Activated T-cell treated with anti-CD3 and anti-CD28 coated beads, Interleukin-2, amount 50 U/mL, for 4 hours (primary cell): ENCODE measurements at regions not wholly inside any gene's neighbourhood (a gene's known extent, or its start where the extent isn't known, plus 50 kb on each side); places are given as distances from the start of the nearest gene placed in this dataset.
"Not testable (repeated sequence)": the region's sequence is repeated elsewhere in the genome, so short reads cannot be mapped to it uniquely, and the experiment has no call there.

Source experiments
- ATAC-seq, 2 donors: fragments of 200-7000 bp; cut with Tn5 transposase; one replicate each; pipeline ENCODE4 v1.10.0; 2021
- DNase-seq: peaks from one replicate; pipeline ENCODE4 v3.0.0-alpha.2; 2020
- H3K27me3 Mint-ChIP-seq: one replicate; pipeline ENCODE4 v1.8.0; 2021; ENCODE audit warnings: low read depth, mixed read lengths
- H3K36me3 Mint-ChIP-seq: one replicate; pipeline ENCODE4 v1.8.0; 2022; ENCODE audit warnings: mixed read lengths; ENCODE audit not compliant: insufficient read depth
- H3K4me1 Mint-ChIP-seq: one replicate; pipeline ENCODE4 v1.8.0; 2021; ENCODE audit warnings: low read depth, mixed read lengths
- H3K4me3 Mint-ChIP-seq: one replicate; pipeline ENCODE4 v1.8.0; 2021; ENCODE audit warnings: mild to moderate bottlenecking, moderate library complexity, mixed read lengths
- H3K9me3 Mint-ChIP-seq: one replicate; pipeline ENCODE4 v1.8.0; 2021; ENCODE audit warnings: mixed read lengths

GRCh38 chr7:36057323-36057722 is 95.7 kb upstream of the EEPD1 start:
- DNase-seq (no peak), ATAC-seq (no peak)
- H3K4me1 Mint-ChIP-seq: no peaks in the 10 kb centered on the region
- no peaks in the 10 kb centered on the region for H3K36me3 Mint-ChIP-seq
- no peaks in the 10 kb centered on the region for H3K9me3 Mint-ChIP-seq
- no peak overlapping the region for H3K4me3 Mint-ChIP-seq
- H3K27me3 Mint-ChIP-seq: no peaks in the 10 kb centered on the region

GRCh38 chr7:36058020-36058592 is 94.9 kb upstream of the EEPD1 start:
- no peaks in the 10 kb centered on the region for H3K4me1 Mint-ChIP-seq
- ATAC-seq (no peak), DNase-seq (no peak)
- no peaks in the 10 kb centered on the region for H3K36me3 Mint-ChIP-seq
- no peaks in the 10 kb centered on the region for H3K27me3 Mint-ChIP-seq
- no peak overlapping the region for H3K4me3 Mint-ChIP-seq
- H3K9me3 Mint-ChIP-seq: no peaks in the 10 kb centered on the region

- not testable (repeated sequence) for H3K4me1 Mint-ChIP-seq, H3K36me3 Mint-ChIP-seq, H3K9me3 Mint-ChIP-seq, H3K27me3 Mint-ChIP-seq, ATAC-seq, H3K4me3 Mint-ChIP-seq, DNase-seq
Observed at GRCh38 chr7:36060388-36060787, 92.7 kb upstream of the EEPD1 start.

- no peaks in the 10 kb centered on the region for H3K36me3 Mint-ChIP-seq
- no peak for ATAC-seq
- no peak for DNase-seq
- no peaks in the 10 kb centered on the region for H3K27me3 Mint-ChIP-seq
- H3K4me3 Mint-ChIP-seq: no peak overlapping the region
- H3K4me1 Mint-ChIP-seq: no peaks in the 10 kb centered on the region
- H3K9me3 Mint-ChIP-seq: no peaks in the 10 kb centered on the region
Observed at GRCh38 chr7:36062154-36062815, 90.8 kb upstream of the EEPD1 start.

- no peak overlapping the region for H3K4me3 Mint-ChIP-seq
- H3K27me3 Mint-ChIP-seq: no peaks in the 10 kb centered on the region
- H3K4me1 Mint-ChIP-seq: no peaks in the 10 kb centered on the region
- DNase-seq (no peak), ATAC-seq (no peak)
- no peaks in the 10 kb centered on the region for H3K9me3 Mint-ChIP-seq
- H3K36me3 Mint-ChIP-seq: no peaks in the 10 kb centered on the region
Observed at GRCh38 chr7:36064676-36065075, 88.4 kb upstream of the EEPD1 start.

- H3K9me3 Mint-ChIP-seq, H3K36me3 Mint-ChIP-seq, H3K4me1 Mint-ChIP-seq: not testable (repeated sequence)
Observed at GRCh38 chr7:36065563-36066342, 87.3 kb upstream of the EEPD1 start.

GRCh38 chr7:36066343-36066664 is 86.8 kb upstream of the EEPD1 start:
- H3K4me3 Mint-ChIP-seq: no peak overlapping the region
- no peaks in the 10 kb centered on the region for H3K4me1 Mint-ChIP-seq
- H3K9me3 Mint-ChIP-seq: no peaks in the 10 kb centered on the region
- no peak for ATAC-seq
- no peak for DNase-seq
- no peaks in the 10 kb centered on the region for H3K27me3 Mint-ChIP-seq
- H3K36me3 Mint-ChIP-seq: no peaks in the 10 kb centered on the region

More at GRCh38 chr7:36065563-36066342, 87.3 kb upstream of the EEPD1 start:
- H3K27me3 Mint-ChIP-seq, ATAC-seq, DNase-seq, H3K4me3 Mint-ChIP-seq: not testable (repeated sequence)

GRCh38 chr7:36070230-36070629 is 82.8 kb upstream of the EEPD1 start:
- H3K27me3 Mint-ChIP-seq: no peaks in the 10 kb centered on the region
- ATAC-seq (no peak), DNase-seq (no peak)
- H3K4me1 Mint-ChIP-seq: no peaks in the 10 kb centered on the region
- no peaks in the 10 kb centered on the region for H3K9me3 Mint-ChIP-seq
- H3K36me3 Mint-ChIP-seq: no peaks in the 10 kb centered on the region
- H3K4me3 Mint-ChIP-seq: no peak overlapping the region

- Mint-ChIP-seq H3K27me3 (no peaks in the 10 kb centered on the region), H3K36me3 (no peaks in the 10 kb centered on the region), H3K9me3 (no peaks in the 10 kb centered on the region), H3K4me1 (no peaks in the 10 kb centered on the region), H3K4me3 (no peak overlapping the region)
- DNase-seq (no peak), ATAC-seq (no peak)
Observed at GRCh38 chr7:36071605-36072004, 81.4 kb upstream of the EEPD1 start.

- Mint-ChIP-seq H3K27me3 (no peaks in the 10 kb centered on the region), H3K4me3 (no peak overlapping the region), H3K9me3 (no peaks in the 10 kb centered on the region), H3K36me3 (no peaks in the 10 kb centered on the region), H3K4me1 (no peaks in the 10 kb centered on the region)
- ATAC-seq: no peak
- no peak for DNase-seq
Observed at GRCh38 chr7:36072620-36073019, 80.4 kb upstream of the EEPD1 start.

- DNase-seq: no peak
- Mint-ChIP-seq H3K36me3 (no peaks in the 10 kb centered on the region), H3K27me3 (no peaks in the 10 kb centered on the region), H3K4me1 (no peaks in the 10 kb centered on the region), H3K4me3 (no peak overlapping the region), H3K9me3 (no peaks in the 10 kb centered on the region)
- no peak for ATAC-seq
Observed at GRCh38 chr7:36075561-36075960, 77.5 kb upstream of the EEPD1 start.

GRCh38 chr7:36076074-36076473 is 77.0 kb upstream of the EEPD1 start:
- ATAC-seq (no peak), DNase-seq (no peak)
- H3K36me3 Mint-ChIP-seq: no peaks in the 10 kb centered on the region
- H3K9me3 Mint-ChIP-seq: no peaks in the 10 kb centered on the region
- H3K27me3 Mint-ChIP-seq: no peaks in the 10 kb centered on the region
- no peaks in the 10 kb centered on the region for H3K4me1 Mint-ChIP-seq
- H3K4me3 Mint-ChIP-seq: no peak overlapping the region

GRCh38 chr7:36078816-36079360 is 74.2 kb upstream of the EEPD1 start:
- DNase-seq (no peak), ATAC-seq (no peak)
- Mint-ChIP-seq H3K27me3 (peaks cover 7% of the 10 kb centered on the region), H3K9me3 (no peaks in the 10 kb centered on the region), H3K4me1 (no peaks in the 10 kb centered on the region), H3K4me3 (no peak overlapping the region), H3K36me3 (no peaks in the 10 kb centered on the region)

GRCh38 chr7:36079446-36080025 is 73.5 kb upstream of the EEPD1 start:
- H3K27me3 Mint-ChIP-seq: peaks cover 7% of the 10 kb centered on the region
- no peak for DNase-seq
- no peak overlapping the region for H3K4me3 Mint-ChIP-seq
- H3K9me3 Mint-ChIP-seq: no peaks in the 10 kb centered on the region
- no peak for ATAC-seq
- H3K4me1 Mint-ChIP-seq: no peaks in the 10 kb centered on the region
- H3K36me3 Mint-ChIP-seq: no peaks in the 10 kb centered on the region
